H9 (cell line): ENCODE measurements at regions not wholly inside any gene's neighbourhood (a gene's known extent, or its start where the extent isn't known, plus 50 kb on each side); places are given as distances from the start of the nearest gene placed in this dataset.

ENCODE experiments used
- DNase-seq: peaks from one replicate; pipeline ENCODE4 v3.0.0-alpha.2; 2017
- H2AFZ ChIP-seq: one replicate; pipeline ENCODE4 v1.6.1; 2013; ENCODE audit warnings: mild to moderate bottlenecking, low read length, control low read depth, moderate library complexity
- H2AK5ac ChIP-seq: 2 replicates; pipeline ENCODE4 v1.6.1; 2013; ENCODE audit warnings: low read length, control low read depth, mixed read lengths; ENCODE audit not compliant: insufficient read length
- H2BK120ac ChIP-seq: one replicate; pipeline ENCODE4 v1.6.1; 2013; ENCODE audit warnings: low read depth, mild to moderate bottlenecking, low read length, control low read depth, inconsistent platforms; ENCODE audit not compliant: poor library complexity, severe bottlenecking
- H2BK12ac ChIP-seq: 2 replicates; pipeline ENCODE4 v1.6.1; 2013; ENCODE audit warnings: low read length, control low read depth, mixed read lengths, low read depth; ENCODE audit not compliant: insufficient read length
- H2BK15ac ChIP-seq: 2 replicates; pipeline ENCODE4 v1.6.1; 2013; ENCODE audit warnings: low read depth, low read length, control low read depth
- H2BK20ac ChIP-seq: one replicate; pipeline ENCODE4 v1.6.1; 2013; ENCODE audit warnings: low read depth, mild to moderate bottlenecking, low read length, control low read depth, inconsistent platforms; ENCODE audit not compliant: poor library complexity, severe bottlenecking
- H2BK5ac ChIP-seq: 2 replicates; pipeline ENCODE4 v1.6.1; 2013; ENCODE audit warnings: low read length, control low read depth, mixed read lengths; ENCODE audit not compliant: insufficient read length
- H3K14ac ChIP-seq: 2 replicates; pipeline ENCODE4 v1.6.1; 2013; ENCODE audit warnings: low read length, control low read depth; ENCODE audit not compliant: insufficient read depth
- H3K18ac ChIP-seq: 2 replicates; pipeline ENCODE4 v1.6.1; 2013; ENCODE audit warnings: low read depth, mild to moderate bottlenecking, mixed read lengths, low read length, control low read depth; ENCODE audit not compliant: insufficient read length
- H3K23ac ChIP-seq: 2 replicates; pipeline ENCODE4 v1.6.1; 2013; ENCODE audit warnings: low read length, control low read depth, mixed read lengths, low read depth; ENCODE audit not compliant: insufficient read length
- H3K23me2 ChIP-seq: 2 replicates; pipeline ENCODE4 v1.6.1; 2013; ENCODE audit warnings: low read depth, mild to moderate bottlenecking, mixed read lengths, low read length, control low read depth; ENCODE audit not compliant: insufficient read length, poor library complexity, severe bottlenecking
- H3K27ac ChIP-seq: 2 replicates; pipeline ENCODE4 v1.5.1; 2013; ENCODE audit warnings: low read length, control low read depth, mixed read lengths, low read depth; ENCODE audit not compliant: insufficient read length
- H3K27me3 ChIP-seq: 2 replicates; pipeline ENCODE4 v1.6.1; 2013; ENCODE audit warnings: low read length, control low read depth, inconsistent platforms; ENCODE audit not compliant: insufficient read depth
- H3K4ac ChIP-seq: 2 replicates; pipeline ENCODE4 v1.6.1; 2013; ENCODE audit warnings: low read depth, mild to moderate bottlenecking, control low read depth, inconsistent platforms, low read length, moderate library complexity
- H3K4me1 ChIP-seq: 2 replicates; pipeline ENCODE4 v1.6.1; 2013; ENCODE audit warnings: low read length, control low read depth, inconsistent platforms; ENCODE audit not compliant: insufficient read depth
- H3K4me2 ChIP-seq: 2 replicates; pipeline ENCODE4 v1.6.1; 2013; ENCODE audit warnings: low read length, control low read depth, mixed read lengths; ENCODE audit not compliant: insufficient read length, insufficient read depth
- H3K56ac ChIP-seq: 2 replicates; pipeline ENCODE4 v1.6.1; 2013; ENCODE audit warnings: low read depth, mild to moderate bottlenecking, mixed read lengths, low read length, control low read depth; ENCODE audit not compliant: insufficient read length
- H3K79me1 ChIP-seq: 2 replicates; pipeline ENCODE4 v1.6.1; 2013; ENCODE audit warnings: low read depth, mild to moderate bottlenecking, moderate library complexity, low read length, control low read depth, inconsistent platforms; ENCODE audit not compliant: insufficient read depth, poor library complexity, severe bottlenecking
- H3K79me2 ChIP-seq: 2 replicates; pipeline ENCODE4 v1.6.1; 2013; ENCODE audit warnings: low read length, control low read depth, inconsistent platforms; ENCODE audit not compliant: insufficient read depth
- H3K9ac ChIP-seq: 2 replicates; pipeline ENCODE4 v1.6.1; 2013; ENCODE audit warnings: low read length, control low read depth, mixed read lengths; ENCODE audit not compliant: insufficient read length; ENCODE audit errors: extremely low read depth
- H3K9me3 ChIP-seq: one replicate; pipeline ENCODE4 v1.6.1; 2013; ENCODE audit warnings: low read depth, low read length, inconsistent platforms; ENCODE audit not compliant: control insufficient read depth
- H3T11ph ChIP-seq: one replicate; pipeline ENCODE4 v1.6.1; 2013; ENCODE audit warnings: mild to moderate bottlenecking, low read length, control low read depth, inconsistent platforms
- H4K20me1 ChIP-seq: one replicate; pipeline ENCODE4 v1.6.1; 2013; ENCODE audit not compliant: control insufficient read depth, insufficient read length, insufficient read depth
- H4K5ac ChIP-seq: 2 replicates; pipeline ENCODE4 v1.6.1; 2013; ENCODE audit warnings: low read depth, mild to moderate bottlenecking, mixed read lengths, low read length, control low read depth; ENCODE audit not compliant: insufficient read length
- H4K8ac ChIP-seq: replicated peaks from 2 replicates; pipeline ENCODE4 v1.6.1; 2013; ENCODE audit warnings: low read length, control low read depth, mixed read lengths, low read depth; ENCODE audit not compliant: insufficient read length
- H4K91ac ChIP-seq: 2 replicates; pipeline ENCODE4 v1.6.1; 2013; ENCODE audit warnings: low read depth, mild to moderate bottlenecking, moderate library complexity, mixed read lengths, low read length, control low read depth; ENCODE audit not compliant: insufficient read length
- H3K27ac Mint-ChIP-seq, 3 experiments: 2 replicates in 2 of 3; 3 replicates in 1 of 3; pipeline ENCODE4 v1.8.0; 2020 to 2021; ENCODE audit warnings: mixed read lengths in 3 of 3, mild to moderate bottlenecking in 1 of 3, moderate library complexity in 1 of 3
- H3K27me3 Mint-ChIP-seq: 2 replicates; pipeline ENCODE4 v1.8.0; 2021; ENCODE audit warnings: low read depth, mild to moderate bottlenecking, moderate library complexity, mixed read lengths
- H3K36me3 Mint-ChIP-seq, 3 experiments: 2 replicates in 2 of 3; 3 replicates in 1 of 3; pipeline ENCODE4 v1.8.0; 2020 to 2021; ENCODE audit warnings: low read depth in 3 of 3, mixed read lengths in 3 of 3; ENCODE audit not compliant: insufficient read depth in 1 of 3
- H3K4me1 Mint-ChIP-seq, 2 experiments: 2 replicates each; pipeline ENCODE4 v1.8.0; 2020; ENCODE audit warnings: mixed read lengths in 2 of 2
- H3K4me3 Mint-ChIP-seq, 2 experiments: 2 replicates in 1 of 2; 3 replicates in 1 of 2; pipeline ENCODE4 v1.8.0; 2020 to 2021; ENCODE audit warnings: mild to moderate bottlenecking in 2 of 2, mixed read lengths in 2 of 2, moderate library complexity in 1 of 2
- H3K9me3 Mint-ChIP-seq, 2 experiments: 2 replicates in 1 of 2; 3 replicates in 1 of 2; pipeline ENCODE4 v1.8.0; 2020; ENCODE audit warnings: mild to moderate bottlenecking in 2 of 2, mixed read lengths in 2 of 2, moderate library complexity in 1 of 2
- WGBS: extraction: QIAGEN DNeasy Blood & Tissue Kit; methylation state at CpG from one replicate; pipeline ENCODE4 v1.1.7; 2013; ENCODE audit warnings: missing lambda C conversion rate, low lambda C conversion rate, mixed read lengths; ENCODE audit not compliant: insufficient read length; ENCODE audit errors: extremely low coverage; 5-methylcytosine and 5-hydroxymethylcytosine counted together
- TF ChIP-seq, protein P1 (sequence below): fragments of 200-600 bp; sonication (generic); conservative IDR thresholded peaks from 3 replicates; pipeline ENCODE4 v1.8.0; 2021; ENCODE audit warnings: antibody characterized with exemption, mild to moderate bottlenecking

GRCh38 chr14:82830596-82830995, 1296.9 kb upstream of the SEL1L start:
- Mint-ChIP-seq H3K4me1 (peaks cover 4 to 8% of the 10 kb centered on the region in 2 experiments; a peak in 3 of 4 replicates), H3K4me3 (no peak overlapping the region), H3K9me3 (no peaks in the 10 kb centered on the region), H3K27ac (no peak overlapping the region), H3K27me3 (no peaks in the 10 kb centered on the region; the same call in 1 of the 2 replicates), H3K36me3 (no peaks in the 10 kb centered on the region)
- Histone ChIP-seq H2BK20ac (no peak overlapping the region), H2BK120ac (no peak overlapping the region), H4K8ac (no peak overlapping the region), H3K4ac (no peak overlapping the region), H3K4me1 (no peaks in the 10 kb centered on the region), H3K18ac (no peak overlapping the region), H3K9ac (no peak overlapping the region), H4K5ac (no peak overlapping the region), H3K27ac (no peak overlapping the region), H3K79me2 (no peaks in the 10 kb centered on the region), H3K27me3 (no peaks in the 10 kb centered on the region), H3K9me3 (no peaks in the 10 kb centered on the region), H3K56ac (no peak overlapping the region), H2AK5ac (no peak overlapping the region), H4K20me1 (no peaks in the 10 kb centered on the region), H2BK12ac (no peak overlapping the region), H3K79me1 (no peaks in the 10 kb centered on the region), H4K91ac (no peak overlapping the region), H3K4me2 (no peak overlapping the region), H3K23ac (no peak overlapping the region), H3K23me2 (no peaks in the 10 kb centered on the region), H3K14ac (no peak overlapping the region), H2BK5ac (no peak overlapping the region), H2BK15ac (no peak overlapping the region), H2AFZ (no peak overlapping the region), H3T11ph (no peak overlapping the region)
- no peak for DNase-seq
- WGBS, result no CpG with 5 or more reads among the region's 4 CpGs
- TF ChIP-seq, protein P1, sequence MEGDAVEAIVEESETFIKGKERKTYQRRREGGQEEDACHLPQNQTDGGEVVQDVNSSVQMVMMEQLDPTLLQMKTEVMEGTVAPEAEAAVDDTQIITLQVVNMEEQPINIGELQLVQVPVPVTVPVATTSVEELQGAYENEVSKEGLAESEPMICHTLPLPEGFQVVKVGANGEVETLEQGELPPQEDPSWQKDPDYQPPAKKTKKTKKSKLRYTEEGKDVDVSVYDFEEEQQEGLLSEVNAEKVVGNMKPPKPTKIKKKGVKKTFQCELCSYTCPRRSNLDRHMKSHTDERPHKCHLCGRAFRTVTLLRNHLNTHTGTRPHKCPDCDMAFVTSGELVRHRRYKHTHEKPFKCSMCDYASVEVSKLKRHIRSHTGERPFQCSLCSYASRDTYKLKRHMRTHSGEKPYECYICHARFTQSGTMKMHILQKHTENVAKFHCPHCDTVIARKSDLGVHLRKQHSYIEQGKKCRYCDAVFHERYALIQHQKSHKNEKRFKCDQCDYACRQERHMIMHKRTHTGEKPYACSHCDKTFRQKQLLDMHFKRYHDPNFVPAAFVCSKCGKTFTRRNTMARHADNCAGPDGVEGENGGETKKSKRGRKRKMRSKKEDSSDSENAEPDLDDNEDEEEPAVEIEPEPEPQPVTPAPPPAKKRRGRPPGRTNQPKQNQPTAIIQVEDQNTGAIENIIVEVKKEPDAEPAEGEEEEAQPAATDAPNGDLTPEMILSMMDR, result no peak
